ENCODE measurements at regions not wholly inside any gene's neighbourhood (a gene's known extent, or its start where the extent isn't known, plus 50 kb on each side); places are given as distances from the start of the nearest gene placed in this dataset.

DNA sequence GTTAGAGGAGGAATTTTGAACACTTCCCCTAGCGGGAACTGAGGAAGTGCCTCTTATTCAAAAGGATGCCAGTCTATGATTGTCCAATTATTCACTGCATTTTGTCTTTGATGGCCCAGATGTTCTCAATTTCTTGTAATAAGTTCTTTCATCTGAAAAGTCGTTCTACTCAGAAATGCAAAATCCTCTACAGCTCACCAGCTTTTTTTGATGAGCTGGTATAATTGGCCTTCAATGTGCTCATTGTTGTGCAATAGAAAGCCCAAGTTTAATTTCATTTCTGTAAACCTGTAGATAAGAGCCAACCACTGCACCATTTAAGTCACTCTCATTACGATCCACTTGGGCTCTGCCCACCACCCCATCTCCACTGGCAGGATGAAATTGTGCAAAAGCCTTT lies 978.7 kb upstream of the AUTS2 start (continued):
- TF ChIP-seq, protein P1, sequence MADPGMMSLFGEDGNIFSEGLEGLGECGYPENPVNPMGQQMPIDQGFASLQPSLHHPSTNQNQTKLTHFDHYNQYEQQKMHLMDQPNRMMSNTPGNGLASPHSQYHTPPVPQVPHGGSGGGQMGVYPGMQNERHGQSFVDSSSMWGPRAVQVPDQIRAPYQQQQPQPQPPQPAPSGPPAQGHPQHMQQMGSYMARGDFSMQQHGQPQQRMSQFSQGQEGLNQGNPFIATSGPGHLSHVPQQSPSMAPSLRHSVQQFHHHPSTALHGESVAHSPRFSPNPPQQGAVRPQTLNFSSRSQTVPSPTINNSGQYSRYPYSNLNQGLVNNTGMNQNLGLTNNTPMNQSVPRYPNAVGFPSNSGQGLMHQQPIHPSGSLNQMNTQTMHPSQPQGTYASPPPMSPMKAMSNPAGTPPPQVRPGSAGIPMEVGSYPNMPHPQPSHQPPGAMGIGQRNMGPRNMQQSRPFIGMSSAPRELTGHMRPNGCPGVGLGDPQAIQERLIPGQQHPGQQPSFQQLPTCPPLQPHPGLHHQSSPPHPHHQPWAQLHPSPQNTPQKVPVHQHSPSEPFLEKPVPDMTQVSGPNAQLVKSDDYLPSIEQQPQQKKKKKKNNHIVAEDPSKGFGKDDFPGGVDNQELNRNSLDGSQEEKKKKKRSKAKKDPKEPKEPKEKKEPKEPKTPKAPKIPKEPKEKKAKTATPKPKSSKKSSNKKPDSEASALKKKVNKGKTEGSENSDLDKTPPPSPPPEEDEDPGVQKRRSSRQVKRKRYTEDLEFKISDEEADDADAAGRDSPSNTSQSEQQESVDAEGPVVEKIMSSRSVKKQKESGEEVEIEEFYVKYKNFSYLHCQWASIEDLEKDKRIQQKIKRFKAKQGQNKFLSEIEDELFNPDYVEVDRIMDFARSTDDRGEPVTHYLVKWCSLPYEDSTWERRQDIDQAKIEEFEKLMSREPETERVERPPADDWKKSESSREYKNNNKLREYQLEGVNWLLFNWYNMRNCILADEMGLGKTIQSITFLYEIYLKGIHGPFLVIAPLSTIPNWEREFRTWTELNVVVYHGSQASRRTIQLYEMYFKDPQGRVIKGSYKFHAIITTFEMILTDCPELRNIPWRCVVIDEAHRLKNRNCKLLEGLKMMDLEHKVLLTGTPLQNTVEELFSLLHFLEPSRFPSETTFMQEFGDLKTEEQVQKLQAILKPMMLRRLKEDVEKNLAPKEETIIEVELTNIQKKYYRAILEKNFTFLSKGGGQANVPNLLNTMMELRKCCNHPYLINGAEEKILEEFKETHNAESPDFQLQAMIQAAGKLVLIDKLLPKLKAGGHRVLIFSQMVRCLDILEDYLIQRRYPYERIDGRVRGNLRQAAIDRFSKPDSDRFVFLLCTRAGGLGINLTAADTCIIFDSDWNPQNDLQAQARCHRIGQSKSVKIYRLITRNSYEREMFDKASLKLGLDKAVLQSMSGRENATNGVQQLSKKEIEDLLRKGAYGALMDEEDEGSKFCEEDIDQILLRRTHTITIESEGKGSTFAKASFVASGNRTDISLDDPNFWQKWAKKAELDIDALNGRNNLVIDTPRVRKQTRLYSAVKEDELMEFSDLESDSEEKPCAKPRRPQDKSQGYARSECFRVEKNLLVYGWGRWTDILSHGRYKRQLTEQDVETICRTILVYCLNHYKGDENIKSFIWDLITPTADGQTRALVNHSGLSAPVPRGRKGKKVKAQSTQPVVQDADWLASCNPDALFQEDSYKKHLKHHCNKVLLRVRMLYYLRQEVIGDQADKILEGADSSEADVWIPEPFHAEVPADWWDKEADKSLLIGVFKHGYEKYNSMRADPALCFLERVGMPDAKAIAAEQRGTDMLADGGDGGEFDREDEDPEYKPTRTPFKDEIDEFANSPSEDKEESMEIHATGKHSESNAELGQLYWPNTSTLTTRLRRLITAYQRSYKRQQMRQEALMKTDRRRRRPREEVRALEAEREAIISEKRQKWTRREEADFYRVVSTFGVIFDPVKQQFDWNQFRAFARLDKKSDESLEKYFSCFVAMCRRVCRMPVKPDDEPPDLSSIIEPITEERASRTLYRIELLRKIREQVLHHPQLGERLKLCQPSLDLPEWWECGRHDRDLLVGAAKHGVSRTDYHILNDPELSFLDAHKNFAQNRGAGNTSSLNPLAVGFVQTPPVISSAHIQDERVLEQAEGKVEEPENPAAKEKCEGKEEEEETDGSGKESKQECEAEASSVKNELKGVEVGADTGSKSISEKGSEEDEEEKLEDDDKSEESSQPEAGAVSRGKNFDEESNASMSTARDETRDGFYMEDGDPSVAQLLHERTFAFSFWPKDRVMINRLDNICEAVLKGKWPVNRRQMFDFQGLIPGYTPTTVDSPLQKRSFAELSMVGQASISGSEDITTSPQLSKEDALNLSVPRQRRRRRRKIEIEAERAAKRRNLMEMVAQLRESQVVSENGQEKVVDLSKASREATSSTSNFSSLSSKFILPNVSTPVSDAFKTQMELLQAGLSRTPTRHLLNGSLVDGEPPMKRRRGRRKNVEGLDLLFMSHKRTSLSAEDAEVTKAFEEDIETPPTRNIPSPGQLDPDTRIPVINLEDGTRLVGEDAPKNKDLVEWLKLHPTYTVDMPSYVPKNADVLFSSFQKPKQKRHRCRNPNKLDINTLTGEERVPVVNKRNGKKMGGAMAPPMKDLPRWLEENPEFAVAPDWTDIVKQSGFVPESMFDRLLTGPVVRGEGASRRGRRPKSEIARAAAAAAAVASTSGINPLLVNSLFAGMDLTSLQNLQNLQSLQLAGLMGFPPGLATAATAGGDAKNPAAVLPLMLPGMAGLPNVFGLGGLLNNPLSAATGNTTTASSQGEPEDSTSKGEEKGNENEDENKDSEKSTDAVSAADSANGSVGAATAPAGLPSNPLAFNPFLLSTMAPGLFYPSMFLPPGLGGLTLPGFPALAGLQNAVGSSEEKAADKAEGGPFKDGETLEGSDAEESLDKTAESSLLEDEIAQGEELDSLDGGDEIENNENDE (IDR thresholded peaks at IDR 0.05; ENCODE audit: insufficient replicate concordance, low read length): no peak
- TF ChIP-seq RAD21 (IDR thresholded peaks at IDR 0.05 in 1 of 2, conservative IDR thresholded peaks at IDR 0.05 in 1 of 2; ENCODE audit: low read depth in 2 of 2, low read length in 2 of 2): no peak
- TF ChIP-seq RNF2 (IDR thresholded peaks at IDR 0.05; ENCODE audit: borderline replicate concordance, low read depth, low read length, missing control alignments, poor library complexity, severe bottlenecking): no peak
- TF ChIP-seq TEAD4 (IDR thresholded peaks at IDR 0.05; ENCODE audit: low read depth, low read length): no peak
- TF ChIP-seq GTF2F1 (IDR thresholded peaks at IDR 0.05; ENCODE audit: borderline replicate concordance, low read depth, low read length): no peak
- no peak for TF ChIP-seq TAF7 (optimal IDR thresholded peaks at IDR 0.05; ENCODE audit: borderline replicate concordance, low read depth, low read length)
- no peak for TF ChIP-seq BRCA1 (IDR thresholded peaks at IDR 0.05; ENCODE audit: low read depth, low read length)
- no peak for TF ChIP-seq CHD1 (IDR thresholded peaks at IDR 0.05; ENCODE audit: low read depth, low read length)
- no peak for TF ChIP-seq CBX5 (IDR thresholded peaks at IDR 0.05; ENCODE audit: low read depth, low read length)
- TF ChIP-seq, protein P2, sequence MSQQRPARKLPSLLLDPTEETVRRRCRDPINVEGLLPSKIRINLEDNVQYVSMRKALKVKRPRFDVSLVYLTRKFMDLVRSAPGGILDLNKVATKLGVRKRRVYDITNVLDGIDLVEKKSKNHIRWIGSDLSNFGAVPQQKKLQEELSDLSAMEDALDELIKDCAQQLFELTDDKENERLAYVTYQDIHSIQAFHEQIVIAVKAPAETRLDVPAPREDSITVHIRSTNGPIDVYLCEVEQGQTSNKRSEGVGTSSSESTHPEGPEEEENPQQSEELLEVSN (IDR thresholded peaks at IDR 0.05): no peak

Measured in H1 (cell line).